HEK293T (cell line): ENCODE measurements at regions not wholly inside any gene's neighbourhood (a gene's known extent, or its start where the extent isn't known, plus 50 kb on each side); places are given as distances from the start of the nearest gene placed in this dataset.

Experiments
- CTCF ChIA-PET: fragments of 350-600 bp; formaldehyde crosslinking; extraction: SDS; loops from one replicate; lab custom pipeline; 2021; ENCODE audit warnings: antibody characterized with exemption, inconsistent platforms; lab: Yijun Ruan, JAX
- POLR2A ChIA-PET: fragments of 350-600 bp; formaldehyde crosslinking; extraction: SDS; loops from one replicate; lab custom pipeline; 2020; ENCODE audit warnings: antibody characterized with exemption, inconsistent platforms; lab: Yijun Ruan, JAX
- DNase-seq: peaks from one replicate; pipeline ENCODE4 v3.0.0; 2012; ENCODE audit warnings: mixed read lengths; ENCODE audit errors: extremely low spot score
- ARNT ChIP-seq: fragments of 450-650 bp; IDR thresholded peaks from 2 replicates; pipeline ENCODE4 v1.6.1; 2017; ENCODE audit warnings: mild to moderate bottlenecking
- BHLHE40 ChIP-seq: fragments of 450-650 bp; IDR thresholded peaks from 2 replicates; pipeline ENCODE4 v1.6.1; 2016; ENCODE audit warnings: mild to moderate bottlenecking, moderate library complexity, borderline replicate concordance
- CTBP1 ChIP-seq: fragments of 450-650 bp; IDR thresholded peaks from 2 replicates; pipeline ENCODE4 v1.6.1; 2016; ENCODE audit warnings: borderline replicate concordance
- ELF4 ChIP-seq: fragments of 450-650 bp; IDR thresholded peaks from 2 replicates; pipeline ENCODE4 v1.6.1; 2017; ENCODE audit warnings: antibody characterized with exemption
- FOXA1 ChIP-seq: fragments of 450-650 bp; IDR thresholded peaks from 2 replicates; pipeline ENCODE4 v1.6.1; 2016; ENCODE audit warnings: mild to moderate bottlenecking
- FOXK2 ChIP-seq: fragments of 450-650 bp; IDR thresholded peaks from 2 replicates; pipeline ENCODE4 v1.6.1; 2016; ENCODE audit warnings: mild to moderate bottlenecking
- FOXM1 ChIP-seq: fragments of 450-650 bp; IDR thresholded peaks from 2 replicates; pipeline ENCODE4 v1.6.1; 2017; ENCODE audit warnings: mild to moderate bottlenecking, borderline replicate concordance
- HDGF ChIP-seq: fragments of 450-650 bp; IDR thresholded peaks from 2 replicates; pipeline ENCODE4 v1.6.1; 2017; ENCODE audit warnings: antibody characterized with exemption, borderline replicate concordance
- L3MBTL2 ChIP-seq: fragments of 450-650 bp; conservative IDR thresholded peaks from 2 replicates; pipeline ENCODE4 v1.6.1; 2016; ENCODE audit warnings: mild to moderate bottlenecking
- LEF1 ChIP-seq: fragments of 450-650 bp; IDR thresholded peaks from 2 replicates; pipeline ENCODE4 v1.6.1; 2017; ENCODE audit warnings: mild to moderate bottlenecking, borderline replicate concordance
- NFRKB ChIP-seq: fragments of 450-650 bp; IDR thresholded peaks from 2 replicates; pipeline ENCODE4 v1.6.1; 2016; ENCODE audit warnings: mild to moderate bottlenecking, moderate library complexity
- PKNOX1 ChIP-seq: fragments of 450-650 bp; IDR thresholded peaks from 2 replicates; pipeline ENCODE4 v1.6.1; 2016
- SP1 ChIP-seq: fragments of 450-650 bp; IDR thresholded peaks from 2 replicates; pipeline ENCODE4 v1.6.1; 2017
- SUZ12 ChIP-seq: fragments of 450-650 bp; IDR thresholded peaks from 2 replicates; pipeline ENCODE4 v1.6.1; 2016; ENCODE audit warnings: mild to moderate bottlenecking
- TARDBP ChIP-seq: fragments of 450-650 bp; IDR thresholded peaks from 2 replicates; pipeline ENCODE4 v1.6.1; 2016
- ZNF384 ChIP-seq: fragments of 450-650 bp; IDR thresholded peaks from 2 replicates; pipeline ENCODE4 v1.6.1; 2016

- ChIA-PET CTCF (no interaction called here), POLR2A (no interaction called here)
- no peak for DNase-seq
- no peak for TF ChIP-seq ZNF384
- no peak for TF ChIP-seq TARDBP
- no peak for TF ChIP-seq BHLHE40
- TF ChIP-seq SUZ12, result no peak
- no peak for TF ChIP-seq FOXM1
- TF ChIP-seq NFRKB, result no peak
- no peak for TF ChIP-seq HDGF
- TF ChIP-seq ELF4, result no peak
- no peak for TF ChIP-seq LEF1
- TF ChIP-seq ARNT, result no peak
- no peak for TF ChIP-seq PKNOX1
- no peak for TF ChIP-seq FOXK2
- no peak for TF ChIP-seq SP1
- TF ChIP-seq L3MBTL2, result no peak
- TF ChIP-seq CTBP1, result no peak
- no peak for TF ChIP-seq FOXA1
Observed at GRCh38 chr15:31828594-31828993, 201.7 kb upstream of the CHRNA7 start.

- no peak for TF ChIP-seq SP1
- TF ChIP-seq SUZ12, result no peak
- no peak for TF ChIP-seq BHLHE40
- TF ChIP-seq FOXA1, result no peak
- TF ChIP-seq PKNOX1, result no peak
- TF ChIP-seq L3MBTL2, result no peak
- no peak for TF ChIP-seq FOXM1
- no peak for TF ChIP-seq TARDBP
- TF ChIP-seq LEF1, result no peak
- no peak for TF ChIP-seq HDGF
- TF ChIP-seq CTBP1, result no peak
- no peak for TF ChIP-seq FOXK2
- TF ChIP-seq ZNF384, result no peak
- TF ChIP-seq ELF4, result no peak
- POLR2A ChIA-PET, result no interaction called here
Observed at GRCh38 chr15:31830591-31830990, 199.7 kb upstream of the CHRNA7 start.

GRCh38 chr15:31831596-31831995, 198.7 kb upstream of the CHRNA7 start:
- no peak for TF ChIP-seq ELF4
- no peak for TF ChIP-seq L3MBTL2
- no peak for TF ChIP-seq FOXA1
- TF ChIP-seq PKNOX1, result no peak
- TF ChIP-seq HDGF, result no peak
- TF ChIP-seq SUZ12, result no peak
- TF ChIP-seq FOXK2, result no peak
- no peak for TF ChIP-seq ARNT
- no peak for TF ChIP-seq TARDBP
- no peak for DNase-seq
- CTCF ChIA-PET, result no interaction called here
- POLR2A ChIA-PET, result no interaction called here

More at GRCh38 chr15:31830591-31830990, 199.7 kb upstream of the CHRNA7 start:
- DNase-seq, result no peak
- CTCF ChIA-PET, result interaction anchor here (0.9 kb wide), 1 partner anchor 26 kb away, joined by 3 read pairs; no protein-coding TSS in a partner anchor

- TF ChIP-seq FOXA1 (no peak), SP1 (no peak), L3MBTL2 (no peak), FOXM1 (no peak), PKNOX1 (no peak), HDGF (no peak), NFRKB (no peak), TARDBP (no peak), ELF4 (no peak), ZNF384 (no peak), ARNT (no peak), FOXK2 (no peak), SUZ12 (no peak), BHLHE40 (no peak), LEF1 (no peak), CTBP1 (no peak)
- CTCF ChIA-PET, result no interaction called here
- POLR2A ChIA-PET, result no interaction called here
- no peak for DNase-seq
Observed at GRCh38 chr15:31834654-31835053, 195.7 kb upstream of the CHRNA7 start.

GRCh38 chr15:31839388-31839787, 190.9 kb upstream of the CHRNA7 start:
- DNase-seq, result no peak
- CTCF ChIA-PET, result no interaction called here
- TF ChIP-seq FOXK2, result no peak
- TF ChIP-seq TARDBP, result no peak
- TF ChIP-seq ARNT, result no peak
- no peak for TF ChIP-seq CTBP1
- TF ChIP-seq FOXA1, result no peak
- TF ChIP-seq ZNF384, result no peak
- TF ChIP-seq PKNOX1, result no peak
- TF ChIP-seq SP1, result no peak
- TF ChIP-seq BHLHE40, result no peak
- TF ChIP-seq SUZ12, result no peak
- TF ChIP-seq NFRKB, result no peak

More at GRCh38 chr15:31839388-31839787, 190.9 kb upstream of the CHRNA7 start:
- POLR2A ChIA-PET, result no interaction called here
